ENCODE measurements at regions not wholly inside any gene's neighbourhood (a gene's known extent, or its start where the extent isn't known, plus 50 kb on each side); places are given as distances from the start of the nearest gene placed in this dataset.

- no peak for TF ChIP-seq CHD7 (IDR thresholded peaks at IDR 0.05; ENCODE audit: insufficient replicate concordance, low read length)
- TF ChIP-seq SIX5 (IDR thresholded peaks at IDR 0.05; ENCODE audit: low read depth, low read length) = no peak
- TF ChIP-seq HDAC6 (IDR thresholded peaks at IDR 0.05; ENCODE audit: low read depth, low read length) = no peak
- TF ChIP-seq BACH1 (IDR thresholded peaks at IDR 0.05; ENCODE audit: low read length) = no peak
- no peak for TF ChIP-seq KDM5A (IDR thresholded peaks at IDR 0.05; ENCODE audit: low read length)
- no peak for TF ChIP-seq TAF7 (optimal IDR thresholded peaks at IDR 0.05; ENCODE audit: borderline replicate concordance, low read depth, low read length)
- no peak for TF ChIP-seq ZNF274 (IDR thresholded peaks at IDR 0.05; ENCODE audit: borderline replicate concordance, extremely low read depth, low read length)
- no peak for TF ChIP-seq KDM1A (IDR thresholded peaks at IDR 0.05; ENCODE audit: borderline replicate concordance, low read length)
Observed at GRCh38 chr2:194363295-194363694, 1293.7 kb upstream of the SLC39A10 start (continued).
